ENCODE measurements at regions not wholly inside any gene's neighbourhood (a gene's known extent, or its start where the extent isn't known, plus 50 kb on each side); places are given as distances from the start of the nearest gene placed in this dataset.

GRCh38 chr4:163913571-163913970, 419.1 kb downstream of the TMA16 start:
- Histone ChIP-seq H3K36me3 (ENCODE audit: insufficient read depth, low read length) (no peaks in the 10 kb centered on the region), H3K9ac (ENCODE audit: low read length) (no peak overlapping the region), H3F3A (ENCODE audit: insufficient read depth, low read length, poor library complexity, severe bottlenecking) (no peaks in the 10 kb centered on the region), H2AFZ (ENCODE audit: low read depth, low read length) (no peak overlapping the region), H3K4me2 (ENCODE audit: low read length) (no peak overlapping the region), H4K20me1 (ENCODE audit: insufficient read depth) (no peaks in the 10 kb centered on the region), H3K79me2 (replicated peaks; ENCODE audit: insufficient read depth, low read length) (no peaks in the 10 kb centered on the region), H3K4me3 (ENCODE audit: low read length) (peak overlapping the region; percentile 31), H3K27me3 (ENCODE audit: insufficient read depth, low read depth, low read length) (no peaks in the 10 kb centered on the region), H3K9me2 (ENCODE audit: insufficient read depth, low read length) (no peaks in the 10 kb centered on the region), H3K9me3 (ENCODE audit: low read length) (no peaks in the 10 kb centered on the region), H3K27ac (ENCODE audit: low read length) (peak overlapping the region; percentile 17)
- peak; percentile 62 for TF ChIP-seq EP300 (conservative IDR thresholded peaks at IDR 0.05; ENCODE audit: poor library complexity, severe bottlenecking)
- TF ChIP-seq REST (IDR thresholded peaks at IDR 0.05; ENCODE audit: borderline replicate concordance): no peak
- no peak for TF ChIP-seq POLR2AphosphoS5 (IDR thresholded peaks at IDR 0.05)
- TF ChIP-seq TAF1 (IDR thresholded peaks at IDR 0.05; ENCODE audit: low read depth): no peak
- TF ChIP-seq CTCF (IDR thresholded peaks at IDR 0.05; ENCODE audit: poor library complexity, severe bottlenecking): no peak
- TF ChIP-seq SMC3 (conservative IDR thresholded peaks at IDR 0.05; ENCODE audit: poor library complexity): no peak
- no peak for TF ChIP-seq EZH2 (IDR thresholded peaks at IDR 0.05; ENCODE audit: borderline replicate concordance, insufficient read depth, low read length, poor library complexity, severe bottlenecking)
- no peak for TF ChIP-seq MXI1 (conservative IDR thresholded peaks at IDR 0.05; ENCODE audit: poor library complexity, severe bottlenecking)
- TF ChIP-seq RAD21 (conservative IDR thresholded peaks at IDR 0.05): no peak

GRCh38 chr4:163915896-163916295, 421.4 kb downstream of the TMA16 start:
- H4K20me1 ChIP-seq (ENCODE audit: insufficient read depth): no peaks in the 10 kb centered on the region
- no peak overlapping the region for H3K4me2 ChIP-seq (ENCODE audit: low read length)
- H2AFZ ChIP-seq (ENCODE audit: low read depth, low read length): no peak overlapping the region
- H3K9me3 ChIP-seq (ENCODE audit: low read length): no peaks in the 10 kb centered on the region
- no peaks in the 10 kb centered on the region for H3K36me3 ChIP-seq (ENCODE audit: insufficient read depth, low read length)
- H3K9me2 ChIP-seq (ENCODE audit: insufficient read depth, low read length): no peaks in the 10 kb centered on the region
- H3K27me3 ChIP-seq (ENCODE audit: insufficient read depth, low read depth, low read length): no peaks in the 10 kb centered on the region
- H3K9ac ChIP-seq (ENCODE audit: low read length): no peak overlapping the region
- no peak overlapping the region for H3K4me3 ChIP-seq (ENCODE audit: low read length)
- TF ChIP-seq POLR2AphosphoS5 (IDR thresholded peaks at IDR 0.05) (no peak), TAF1 (IDR thresholded peaks at IDR 0.05; ENCODE audit: low read depth) (no peak), SMC3 (conservative IDR thresholded peaks at IDR 0.05; ENCODE audit: poor library complexity) (no peak), MXI1 (conservative IDR thresholded peaks at IDR 0.05; ENCODE audit: poor library complexity, severe bottlenecking) (no peak), EP300 (conservative IDR thresholded peaks at IDR 0.05; ENCODE audit: poor library complexity, severe bottlenecking) (no peak), RAD21 (conservative IDR thresholded peaks at IDR 0.05) (no peak), REST (IDR thresholded peaks at IDR 0.05; ENCODE audit: borderline replicate concordance) (no peak)
- no peak overlapping the region for H3K27ac ChIP-seq (ENCODE audit: low read length)
- H3F3A ChIP-seq (ENCODE audit: insufficient read depth, low read length, poor library complexity, severe bottlenecking): no peaks in the 10 kb centered on the region
- H3K79me2 ChIP-seq (replicated peaks; ENCODE audit: insufficient read depth, low read length): no peaks in the 10 kb centered on the region
